ENCODE measurements at regions not wholly inside any gene's neighbourhood (a gene's known extent, or its start where the extent isn't known, plus 50 kb on each side); places are given as distances from the start of the nearest gene placed in this dataset.

DNA sequence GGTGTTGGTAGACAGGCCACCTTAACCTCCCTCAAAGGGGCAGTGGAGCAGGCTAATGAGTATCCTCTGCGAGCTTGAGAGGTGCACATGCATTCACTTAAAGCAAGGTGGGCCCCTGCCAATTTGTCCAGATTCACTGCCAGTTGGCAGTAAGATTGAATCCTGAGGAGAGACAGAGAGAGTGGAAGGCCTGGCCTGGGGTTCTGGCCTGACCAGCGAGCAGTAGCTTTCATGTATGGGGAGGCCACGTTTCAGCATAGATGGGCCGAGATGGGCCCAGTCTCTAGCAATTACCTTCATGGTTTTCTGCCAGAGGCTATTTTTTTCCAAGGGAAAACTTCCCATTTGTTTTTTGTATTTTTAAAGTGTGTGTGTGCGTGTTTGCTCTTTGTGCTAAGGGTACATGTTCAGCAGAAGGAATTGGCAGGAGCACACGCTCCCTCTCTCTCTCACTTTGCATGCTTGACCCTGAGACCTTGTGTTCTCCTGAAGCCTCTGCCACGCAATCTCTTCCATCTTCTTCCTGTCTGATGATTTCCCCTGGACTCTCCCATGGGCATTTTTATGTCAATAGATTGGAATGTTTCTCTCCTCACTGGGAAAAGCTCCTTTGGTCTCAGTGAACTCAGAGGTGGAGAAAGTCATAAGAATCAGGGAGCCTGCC lies 215.8 kb upstream of the SFRP2 start:
- no peak overlapping the region for H3K4me3 Mint-ChIP-seq (ENCODE audit: low read depth, unreplicated experiment)
- intact Hi-C loops (cut with micrococcal nuclease; ENCODE audit: unreplicated experiment): no loop called here

DNA sequence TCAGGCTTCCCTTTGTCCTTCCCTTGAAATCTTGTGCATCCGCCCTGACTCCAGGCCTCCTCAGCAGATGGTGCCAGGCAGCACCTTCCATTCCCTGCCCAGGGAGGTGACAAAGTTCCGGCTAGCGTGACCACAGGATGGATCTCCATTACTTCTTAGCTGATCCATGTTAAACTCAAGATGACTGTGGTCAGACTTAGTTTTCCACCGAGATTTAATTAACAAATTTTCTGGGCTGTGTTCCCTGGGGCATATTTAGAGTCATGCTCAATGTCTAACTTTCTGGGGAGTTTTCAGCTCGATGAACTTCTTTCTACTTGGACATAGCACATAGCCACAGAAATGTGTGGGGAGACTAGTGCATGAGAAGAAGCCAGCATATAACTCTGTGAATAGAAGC lies 215.1 kb upstream of the SFRP2 start:
- CTCF ChIA-PET: no interaction called here
- no TSS peak for BruUV-seq (replicated peaks)
- Mint-ChIP-seq H3K9me3 (ENCODE audit: low read depth, unreplicated experiment) (peaks cover 6% of the 10 kb centered on the region), H3K27me3 (ENCODE audit: unreplicated experiment) (no peaks in the 10 kb centered on the region), H3K4me1 (ENCODE audit: low read depth, unreplicated experiment) (no peaks in the 10 kb centered on the region), H3K36me3 (ENCODE audit: insufficient read depth, unreplicated experiment) (no peaks in the 10 kb centered on the region), H3K4me3 (ENCODE audit: low read depth, unreplicated experiment) (no peak overlapping the region), H3K27ac (ENCODE audit: unreplicated experiment) (no peak overlapping the region)
- intact Hi-C loops (cut with micrococcal nuclease; ENCODE audit: unreplicated experiment): no loop called here
- DNase-seq: no peak
- TF ChIP-seq, protein P1, sequence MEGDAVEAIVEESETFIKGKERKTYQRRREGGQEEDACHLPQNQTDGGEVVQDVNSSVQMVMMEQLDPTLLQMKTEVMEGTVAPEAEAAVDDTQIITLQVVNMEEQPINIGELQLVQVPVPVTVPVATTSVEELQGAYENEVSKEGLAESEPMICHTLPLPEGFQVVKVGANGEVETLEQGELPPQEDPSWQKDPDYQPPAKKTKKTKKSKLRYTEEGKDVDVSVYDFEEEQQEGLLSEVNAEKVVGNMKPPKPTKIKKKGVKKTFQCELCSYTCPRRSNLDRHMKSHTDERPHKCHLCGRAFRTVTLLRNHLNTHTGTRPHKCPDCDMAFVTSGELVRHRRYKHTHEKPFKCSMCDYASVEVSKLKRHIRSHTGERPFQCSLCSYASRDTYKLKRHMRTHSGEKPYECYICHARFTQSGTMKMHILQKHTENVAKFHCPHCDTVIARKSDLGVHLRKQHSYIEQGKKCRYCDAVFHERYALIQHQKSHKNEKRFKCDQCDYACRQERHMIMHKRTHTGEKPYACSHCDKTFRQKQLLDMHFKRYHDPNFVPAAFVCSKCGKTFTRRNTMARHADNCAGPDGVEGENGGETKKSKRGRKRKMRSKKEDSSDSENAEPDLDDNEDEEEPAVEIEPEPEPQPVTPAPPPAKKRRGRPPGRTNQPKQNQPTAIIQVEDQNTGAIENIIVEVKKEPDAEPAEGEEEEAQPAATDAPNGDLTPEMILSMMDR (IDR thresholded peaks at IDR 0.05; ENCODE audit: unreplicated experiment): no peak

More for the DNA sequence above, 215.8 kb upstream of the SFRP2 start:
- TF ChIP-seq, protein P1 (IDR thresholded peaks at IDR 0.05; ENCODE audit: unreplicated experiment): no peak
- H3K27me3 Mint-ChIP-seq (ENCODE audit: unreplicated experiment): no peaks in the 10 kb centered on the region
- H3K4me1 Mint-ChIP-seq (ENCODE audit: low read depth, unreplicated experiment): no peaks in the 10 kb centered on the region
- H3K27ac Mint-ChIP-seq (ENCODE audit: unreplicated experiment): no peak overlapping the region
- CTCF ChIA-PET: no interaction called here
- no TSS peak for BruUV-seq (replicated peaks)
- H3K36me3 Mint-ChIP-seq (ENCODE audit: insufficient read depth, unreplicated experiment): no peaks in the 10 kb centered on the region
- H3K9me3 Mint-ChIP-seq (ENCODE audit: low read depth, unreplicated experiment): peaks cover 6% of the 10 kb centered on the region
- DNase-seq: no peak

- no peaks in the 10 kb centered on the region for H3K27me3 Mint-ChIP-seq (ENCODE audit: unreplicated experiment)
- intact Hi-C loops (cut with micrococcal nuclease; ENCODE audit: unreplicated experiment): no loop called here
- H3K4me1 Mint-ChIP-seq (ENCODE audit: low read depth, unreplicated experiment): no peaks in the 10 kb centered on the region
- H3K4me3 Mint-ChIP-seq (ENCODE audit: low read depth, unreplicated experiment): no peak overlapping the region
- H3K9me3 Mint-ChIP-seq (ENCODE audit: low read depth, unreplicated experiment): peaks cover 6% of the 10 kb centered on the region
- DNase-seq: no peak
- no peaks in the 10 kb centered on the region for H3K36me3 Mint-ChIP-seq (ENCODE audit: insufficient read depth, unreplicated experiment)
- H3K27ac Mint-ChIP-seq (ENCODE audit: unreplicated experiment): no peak overlapping the region
- CTCF ChIA-PET: no interaction called here
- TF ChIP-seq, protein P1 (IDR thresholded peaks at IDR 0.05; ENCODE audit: unreplicated experiment): no peak
- BruUV-seq (replicated peaks): no TSS peak
Measured at GRCh38 chr4:154003378-154003777, 214.5 kb upstream of the SFRP2 start.

GRCh38 chr4:154001193-154001592 lies 212.3 kb upstream of the SFRP2 start:
- no TSS peak for BruUV-seq (replicated peaks)
- intact Hi-C loops (cut with micrococcal nuclease; ENCODE audit: unreplicated experiment): no loop called here
- CTCF ChIA-PET: no interaction called here
- Mint-ChIP-seq H3K9me3 (ENCODE audit: low read depth, unreplicated experiment) (peaks cover 6% of the 10 kb centered on the region), H3K27ac (ENCODE audit: unreplicated experiment) (no peak overlapping the region), H3K4me3 (ENCODE audit: low read depth, unreplicated experiment) (no peak overlapping the region), H3K36me3 (ENCODE audit: insufficient read depth, unreplicated experiment) (no peaks in the 10 kb centered on the region), H3K4me1 (ENCODE audit: low read depth, unreplicated experiment) (no peaks in the 10 kb centered on the region), H3K27me3 (ENCODE audit: unreplicated experiment) (no peaks in the 10 kb centered on the region)
- TF ChIP-seq, protein P1 (IDR thresholded peaks at IDR 0.05; ENCODE audit: unreplicated experiment): no peak
- no peak for DNase-seq
